Muscle layer of duodenum (tissue), 2 donors: ENCODE measurements at regions not wholly inside any gene's neighbourhood (a gene's known extent, or its start where the extent isn't known, plus 50 kb on each side); places are given as distances from the start of the nearest gene placed in this dataset.
"Not testable (repeated sequence)": the region's sequence is repeated elsewhere in the genome, so short reads cannot be mapped to it uniquely, and the experiment has no call there.

Experiments
- H3K27ac ChIP-seq: one replicate; pipeline ENCODE4 v1.7.0; 2013; ENCODE audit warnings: mild to moderate bottlenecking, low read length
- H3K27me3 ChIP-seq: one replicate; pipeline ENCODE4 v1.7.0; 2013; ENCODE audit warnings: low read depth, mild to moderate bottlenecking, control low read depth, low read length
- H3K36me3 ChIP-seq, 2 donors: one replicate each; pipeline ENCODE4 v1.7.0; 2013; ENCODE audit warnings: low read length in 2 of 2, control low read depth in 1 of 2, mild to moderate bottlenecking in 1 of 2; ENCODE audit not compliant: insufficient read depth in 2 of 2, control insufficient read depth in 1 of 2
- H3K4me1 ChIP-seq, 2 donors: one replicate each; pipeline ENCODE4 v1.7.0; 2013; ENCODE audit warnings: low read length in 2 of 2, mild to moderate bottlenecking in 2 of 2, control low read depth in 1 of 2, moderate library complexity in 1 of 2; ENCODE audit not compliant: insufficient read depth in 2 of 2, control insufficient read depth in 1 of 2
- H3K4me3 ChIP-seq, 2 donors: one replicate each; pipeline ENCODE4 v1.7.0; 2013; ENCODE audit warnings: low read length in 2 of 2, low read depth in 1 of 2, mild to moderate bottlenecking in 1 of 2
- H3K9me3 ChIP-seq, 2 donors: one replicate each; pipeline ENCODE4 v1.7.0; 2013; ENCODE audit warnings: low read length in 2 of 2, control low read depth in 1 of 2, mild to moderate bottlenecking in 1 of 2; ENCODE audit not compliant: control insufficient read depth in 1 of 2
- donor health status: healthy.

DNA sequence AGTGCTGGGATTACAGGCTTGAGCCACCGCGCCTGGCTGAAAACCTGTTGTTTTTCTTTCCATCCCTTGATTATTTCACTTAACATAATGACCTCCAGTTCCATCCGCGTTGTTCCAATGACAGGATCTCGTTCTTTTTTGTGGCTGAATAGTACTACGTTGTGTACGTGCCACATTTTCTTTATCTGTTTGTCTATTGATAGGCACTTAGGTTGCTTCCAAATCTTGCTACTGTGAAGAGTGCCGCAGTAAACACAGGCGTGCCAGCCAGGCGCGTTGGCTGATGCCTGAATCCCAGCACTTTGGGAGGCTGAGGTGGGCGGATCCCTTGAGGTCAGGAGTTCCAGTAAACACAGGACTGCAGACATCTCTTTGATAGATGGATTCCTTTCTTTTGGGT, 165.1 kb downstream of the LAT start:
- not testable (repeated sequence) for H3K27me3 ChIP-seq, H3K36me3 ChIP-seq, H3K9me3 ChIP-seq, H3K4me3 ChIP-seq, H3K4me1 ChIP-seq, H3K27ac ChIP-seq

GRCh38 chr16:29148867-29149272, 164.0 kb downstream of the LAT start:
- Histone ChIP-seq H3K4me3 (no peak overlapping the region), H3K27ac (no peak overlapping the region), H3K4me1 (no peaks in the 10 kb centered on the region), H3K27me3 (no peaks in the 10 kb centered on the region), H3K36me3 (peaks cover 0 to 4% of the 10 kb centered on the region in 2 donors), H3K9me3 (no peaks in the 10 kb centered on the region)

DNA sequence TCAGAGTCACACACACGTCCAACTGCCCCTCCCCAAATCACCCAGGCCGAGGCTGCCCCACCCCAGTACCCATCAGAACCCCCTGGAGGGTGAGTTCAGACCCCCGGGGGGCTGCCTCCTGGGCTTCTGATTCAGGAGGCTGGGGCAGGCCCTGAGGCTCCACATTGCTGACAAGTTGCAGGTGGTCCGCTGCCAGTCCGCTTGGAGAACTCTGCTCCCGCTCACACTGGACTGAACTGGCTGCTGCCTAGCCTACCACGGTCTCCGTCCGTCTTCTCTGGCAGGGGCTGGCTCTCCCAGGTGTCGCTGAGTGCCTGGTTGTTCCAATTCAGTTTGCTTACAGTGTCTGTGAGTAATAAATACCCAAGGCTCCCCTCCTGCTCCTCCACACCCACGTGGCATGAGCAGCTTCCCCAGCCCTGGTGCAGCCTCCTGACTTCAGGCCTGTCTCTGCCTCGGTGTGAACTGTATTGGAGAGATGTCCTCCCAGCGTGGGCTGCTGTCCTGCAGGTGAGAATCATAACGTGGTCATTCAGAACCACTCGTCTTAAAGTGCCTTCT, 163.4 kb downstream of the LAT start:
- H3K36me3 ChIP-seq: peaks cover 0 to 4% of the 10 kb centered on the region in 2 donors
- no peaks in the 10 kb centered on the region for H3K9me3 ChIP-seq
- H3K4me1 ChIP-seq: no peaks in the 10 kb centered on the region
- H3K27ac ChIP-seq: no peak overlapping the region
- H3K4me3 ChIP-seq: no peak overlapping the region
- no peaks in the 10 kb centered on the region for H3K27me3 ChIP-seq

- not testable (repeated sequence) for H3K36me3 ChIP-seq, H3K4me3 ChIP-seq, H3K4me1 ChIP-seq, H3K9me3 ChIP-seq, H3K27ac ChIP-seq, H3K27me3 ChIP-seq
Observed at GRCh38 chr16:29147710-29148109, 162.9 kb downstream of the LAT start.

GRCh38 chr16:29146808-29147643, 162.2 kb downstream of the LAT start:
- not testable (repeated sequence) for H3K9me3 ChIP-seq, H3K27me3 ChIP-seq, H3K4me1 ChIP-seq, H3K36me3 ChIP-seq, H3K27ac ChIP-seq, H3K4me3 ChIP-seq

GRCh38 chr16:29146266-29146665, 161.4 kb downstream of the LAT start:
- no peaks in the 10 kb centered on the region for H3K27me3 ChIP-seq
- no peaks in the 10 kb centered on the region for H3K9me3 ChIP-seq
- no peaks in the 10 kb centered on the region for H3K4me1 ChIP-seq
- no peak overlapping the region for H3K4me3 ChIP-seq
- H3K36me3 ChIP-seq: peaks cover 0 to 4% of the 10 kb centered on the region in 2 donors
- no peak overlapping the region for H3K27ac ChIP-seq

DNA sequence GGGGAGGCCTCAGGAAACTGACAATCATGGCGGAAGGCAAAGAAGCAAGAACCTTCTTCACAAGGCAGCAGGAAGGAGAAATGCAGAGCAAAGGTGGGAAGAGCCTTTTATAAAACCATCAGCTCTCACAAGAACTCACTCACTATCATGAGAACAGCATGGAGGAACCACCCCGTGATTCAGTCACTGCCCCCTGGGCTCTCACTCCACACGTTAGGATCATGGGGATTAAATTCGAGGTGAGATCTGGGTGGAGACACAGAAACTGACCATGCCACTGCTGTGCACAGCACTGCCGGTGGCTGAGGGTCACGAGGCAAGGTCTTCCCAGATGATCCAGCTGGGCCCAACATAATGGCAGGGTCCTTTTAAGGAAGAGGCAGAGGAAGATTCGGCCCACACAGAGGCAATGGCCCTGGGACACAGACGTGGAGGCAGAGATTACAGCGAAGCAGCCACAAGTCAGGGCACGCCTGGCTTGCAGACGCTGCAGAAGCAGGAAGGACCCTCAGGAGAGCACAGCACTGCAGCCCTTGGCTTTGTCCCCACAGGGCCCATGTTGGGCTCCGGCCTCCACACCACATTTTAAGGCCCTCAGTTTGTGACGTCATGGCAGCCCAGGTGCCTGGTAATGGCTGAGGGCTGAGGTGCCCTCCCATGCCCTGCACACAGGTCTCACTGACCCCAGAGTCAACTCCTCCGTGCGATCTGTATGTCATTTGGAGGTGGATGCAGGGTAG, 160.8 kb downstream of the LAT start:
- H3K4me1 ChIP-seq, H3K27ac ChIP-seq, H3K27me3 ChIP-seq, H3K4me3 ChIP-seq, H3K36me3 ChIP-seq, H3K9me3 ChIP-seq: not testable (repeated sequence)

DNA sequence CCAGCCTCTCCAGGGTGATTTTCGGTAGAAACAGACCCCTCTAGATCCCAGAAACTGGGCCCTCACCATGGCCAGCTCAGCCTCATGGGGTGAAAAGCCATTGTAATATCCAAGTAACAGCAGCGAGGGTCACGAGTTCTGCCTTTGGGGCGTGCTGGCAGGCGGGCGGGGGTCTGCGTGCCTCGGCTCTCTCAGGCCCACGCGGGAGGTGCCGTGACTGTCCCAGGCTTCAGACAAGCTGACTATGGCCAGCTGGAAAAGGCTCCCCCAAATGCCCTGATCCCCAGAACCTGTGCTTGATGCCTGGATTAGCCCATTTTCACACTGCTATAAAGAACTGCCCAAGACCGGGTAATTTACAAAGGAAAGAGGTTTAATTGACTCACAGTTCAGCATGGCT, 160.2 kb downstream of the LAT start:
- not testable (repeated sequence) for H3K4me3 ChIP-seq, H3K36me3 ChIP-seq, H3K27me3 ChIP-seq, H3K27ac ChIP-seq, H3K9me3 ChIP-seq, H3K4me1 ChIP-seq

- not testable (repeated sequence) for H3K4me3 ChIP-seq, H3K27me3 ChIP-seq, H3K36me3 ChIP-seq, H3K9me3 ChIP-seq, H3K27ac ChIP-seq, H3K4me1 ChIP-seq
Observed at GRCh38 chr16:29144669-29145062, 159.8 kb downstream of the LAT start.

DNA sequence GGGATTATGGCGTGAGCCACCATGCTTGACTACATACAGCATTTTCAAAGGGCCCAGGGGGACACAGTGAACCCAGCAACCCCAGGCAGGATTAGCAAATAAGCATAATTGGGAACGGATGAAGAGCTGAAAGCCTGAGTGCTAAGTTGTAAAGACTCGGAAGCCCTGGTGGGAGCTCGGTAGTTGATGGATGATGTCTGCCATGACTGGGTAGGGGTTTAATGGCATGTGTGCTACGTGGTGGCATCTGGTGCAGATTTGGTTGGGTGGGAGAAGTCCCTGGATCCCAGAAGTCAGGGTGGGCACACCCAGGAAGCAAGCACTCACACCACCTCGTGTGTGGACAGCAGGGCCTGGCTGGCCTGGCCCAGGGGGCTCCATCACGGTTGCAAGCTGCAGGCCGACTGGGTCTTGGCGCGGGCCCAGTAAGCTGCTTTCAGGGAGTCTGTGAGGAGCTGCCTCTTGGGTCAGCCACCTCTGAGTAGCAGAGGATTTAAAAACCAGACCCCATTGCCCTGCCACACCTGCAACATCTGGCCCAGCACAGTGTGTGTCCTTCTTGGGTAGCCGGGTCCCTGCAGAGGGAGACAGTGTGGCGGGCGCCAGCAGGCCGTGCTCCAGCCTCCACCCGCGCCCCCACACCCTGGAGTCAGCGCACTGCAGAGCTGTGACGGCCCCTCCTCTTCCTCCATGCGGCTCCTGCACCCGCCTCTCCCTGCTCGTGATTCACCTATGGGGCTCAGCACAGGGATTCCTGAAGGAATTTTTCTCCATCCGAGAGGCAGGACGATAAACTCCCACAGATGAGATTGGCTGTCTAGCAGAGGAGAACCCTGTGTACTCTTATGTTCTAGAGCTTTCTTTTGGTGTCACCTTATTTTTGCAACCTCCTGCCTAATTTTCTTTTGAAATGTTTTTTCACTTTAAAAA, 159.2 kb downstream of the LAT start:
- H3K4me3 ChIP-seq, H3K4me1 ChIP-seq, H3K27ac ChIP-seq, H3K9me3 ChIP-seq, H3K36me3 ChIP-seq, H3K27me3 ChIP-seq: not testable (repeated sequence)

GRCh38 chr16:29142506-29142905, 157.7 kb downstream of the LAT start:
- not testable (repeated sequence) for H3K9me3 ChIP-seq, H3K4me3 ChIP-seq, H3K4me1 ChIP-seq, H3K27me3 ChIP-seq, H3K36me3 ChIP-seq, H3K27ac ChIP-seq
